HEK293T (cell line): ENCODE measurements at regions not wholly inside any gene's neighbourhood (a gene's known extent, or its start where the extent isn't known, plus 50 kb on each side); places are given as distances from the start of the nearest gene placed in this dataset.

Experiments used
- BHLHE40 ChIP-seq: fragments of 450-650 bp; IDR thresholded peaks from 2 replicates; pipeline ENCODE4 v1.6.1; 2016; ENCODE audit warnings: mild to moderate bottlenecking, moderate library complexity, borderline replicate concordance
- FOXK2 ChIP-seq: fragments of 450-650 bp; IDR thresholded peaks from 2 replicates; pipeline ENCODE4 v1.6.1; 2016; ENCODE audit warnings: mild to moderate bottlenecking
- TARDBP ChIP-seq: fragments of 450-650 bp; IDR thresholded peaks from 2 replicates; pipeline ENCODE4 v1.6.1; 2016

DNA sequence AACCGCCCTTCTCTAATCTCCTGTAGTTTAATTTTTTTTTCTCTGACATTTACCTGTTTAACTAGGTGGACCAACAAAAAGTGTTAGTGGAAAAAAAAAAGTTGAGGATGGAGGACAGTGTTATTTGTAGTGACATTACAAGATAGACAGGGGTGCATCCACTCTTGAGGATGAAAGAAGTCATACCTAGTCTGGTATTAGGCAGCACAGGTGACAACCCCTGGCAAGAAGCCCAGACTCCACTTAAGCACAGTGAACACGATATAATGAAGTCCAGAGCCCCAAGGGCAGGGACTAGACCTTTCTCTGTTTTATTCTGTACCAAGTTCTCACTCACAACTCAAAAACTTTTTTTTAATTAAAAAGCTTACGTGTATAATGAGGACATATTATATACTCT lies 268.4 kb downstream of the GPR37 start:
- TF ChIP-seq BHLHE40 (no peak), FOXK2 (no peak), TARDBP (no peak)
